ENCODE measurements at regions not wholly inside any gene's neighbourhood (a gene's known extent, or its start where the extent isn't known, plus 50 kb on each side); places are given as distances from the start of the nearest gene placed in this dataset.

DNA sequence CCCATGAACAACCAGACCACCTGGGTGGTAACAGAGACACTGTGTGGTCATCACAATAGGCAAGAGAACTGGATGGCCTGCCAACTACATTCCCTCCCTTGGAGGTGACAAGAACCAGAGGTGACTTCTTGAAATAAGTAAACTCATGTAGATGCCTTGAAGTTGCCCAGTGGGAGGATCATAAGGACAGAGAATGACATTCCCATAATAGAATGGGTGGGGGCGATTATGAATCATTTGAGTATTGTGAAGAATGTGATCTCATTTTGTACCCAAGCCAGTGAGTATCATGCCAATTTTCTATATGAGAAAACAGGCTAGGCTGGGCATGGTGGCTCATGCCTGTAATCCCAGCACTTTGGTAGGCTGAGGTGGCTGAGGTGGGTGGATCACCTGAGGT lies 211.4 kb upstream of the GYPC start:
- H3K27me3 ChIP-seq (ENCODE audit: control insufficient read depth, insufficient read depth, low read length): no peaks in the 10 kb centered on the region
- H3K9me3 ChIP-seq (ENCODE audit: control insufficient read depth, insufficient read depth, low read length): peaks cover 11% of the 10 kb centered on the region; the same call in 1 of the 2 replicates
- H3K79me1 ChIP-seq (ENCODE audit: low read depth in 1 of 2, low read length in 2 of 2): no peaks in the 10 kb centered on the region
- dilution Hi-C loops (cut with HindIII; ENCODE audit: low sequenced_read_pairs, unreplicated experiment) (no loop called here), intact Hi-C loops (cut with micrococcal nuclease) (no loop called here), in situ Hi-C loops (cut with MboI; ENCODE audit: low sequenced_read_pairs) (no loop called here)
- H4K91ac ChIP-seq (ENCODE audit: insufficient read depth, low read depth, low read length): no peak overlapping the region
- ChIA-PET CTCF (no interaction called here), POLR2A (ENCODE audit: unreplicated experiment) (no interaction called here)
- no peak overlapping the region for H2AK5ac ChIP-seq (ENCODE audit: low read depth, low read length)
- no peak for TF ChIP-seq CHD1 (IDR thresholded peaks at IDR 0.05; ENCODE audit: low read depth, low read length)
- no peak for TF ChIP-seq USF2 (IDR thresholded peaks at IDR 0.05; ENCODE audit: low read depth, low read length)
- TF ChIP-seq, protein P1, sequence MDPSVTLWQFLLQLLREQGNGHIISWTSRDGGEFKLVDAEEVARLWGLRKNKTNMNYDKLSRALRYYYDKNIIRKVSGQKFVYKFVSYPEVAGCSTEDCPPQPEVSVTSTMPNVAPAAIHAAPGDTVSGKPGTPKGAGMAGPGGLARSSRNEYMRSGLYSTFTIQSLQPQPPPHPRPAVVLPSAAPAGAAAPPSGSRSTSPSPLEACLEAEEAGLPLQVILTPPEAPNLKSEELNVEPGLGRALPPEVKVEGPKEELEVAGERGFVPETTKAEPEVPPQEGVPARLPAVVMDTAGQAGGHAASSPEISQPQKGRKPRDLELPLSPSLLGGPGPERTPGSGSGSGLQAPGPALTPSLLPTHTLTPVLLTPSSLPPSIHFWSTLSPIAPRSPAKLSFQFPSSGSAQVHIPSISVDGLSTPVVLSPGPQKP (IDR thresholded peaks at IDR 0.05; ENCODE audit: borderline replicate concordance, low read depth, low read length): no peak
- TF ChIP-seq RCOR1 (IDR thresholded peaks at IDR 0.05; ENCODE audit: insufficient replicate concordance, low read length): no peak
- ATAC-seq (ENCODE audit: low read depth) (no peak), DNase-seq (no peak)
- no peak overlapping the region for H3K27ac ChIP-seq (ENCODE audit: insufficient read depth, low read length)
- H3K9me1 ChIP-seq (ENCODE audit: insufficient read depth, low read length): no peaks in the 10 kb centered on the region
- no peaks in the 10 kb centered on the region for H3K36me3 ChIP-seq (ENCODE audit: control insufficient read depth, insufficient read depth, low read length)
- no peak overlapping the region for H3K14ac ChIP-seq (replicated peaks; ENCODE audit: low read depth, low read length)
- no CpG with 5 or more reads among the region's 1 CpG for WGBS, 2 experiments (ENCODE audit: extremely low coverage in 2 of 2, insufficient read length in 1 of 2)
- no peaks in the 10 kb centered on the region for H4K20me1 ChIP-seq (ENCODE audit: insufficient read depth, low read length)
- H2BK5ac ChIP-seq (ENCODE audit: low read depth, low read length, poor library complexity, severe bottlenecking): no peak overlapping the region
- no peak overlapping the region for H3K23ac ChIP-seq (ENCODE audit: low read depth, low read length)
- no peak overlapping the region for H3K4ac ChIP-seq (ENCODE audit: low read depth, low read length)
- no peak overlapping the region for H2BK15ac ChIP-seq (ENCODE audit: low read depth, low read length)
- no peak overlapping the region for H2BK120ac ChIP-seq (ENCODE audit: low read depth, low read length)
- H3K4me3 ChIP-seq (ENCODE audit: insufficient read depth, low read depth, low read length): no peak overlapping the region
- H3K18ac ChIP-seq (ENCODE audit: low read depth, low read length): no peak overlapping the region
- no peak overlapping the region for H3K4me2 ChIP-seq (ENCODE audit: low read depth, low read length)
- H2AK9ac ChIP-seq (replicated peaks; ENCODE audit: low read depth, low read length, poor library complexity): no peak overlapping the region
- no peak overlapping the region for H4K8ac ChIP-seq (ENCODE audit: low read depth in 2 of 2, low read length in 2 of 2)
- BruUV-seq (replicated peaks): no TSS peak
- no peaks in the 10 kb centered on the region for H3K4me1 ChIP-seq (ENCODE audit: control insufficient read depth, insufficient read depth, low read length)
- H4K5ac ChIP-seq (ENCODE audit: low read depth, low read length): no peak overlapping the region
- H3K9ac ChIP-seq (ENCODE audit: low read depth, low read length): no peak overlapping the region
- H2AFZ ChIP-seq (replicated peaks; ENCODE audit: low read length, poor library complexity): no peak overlapping the region
- no peak overlapping the region for H2BK20ac ChIP-seq (ENCODE audit: low read depth, low read length)
- H3K56ac ChIP-seq (ENCODE audit: extremely low read depth, insufficient read depth, low read length): no peak overlapping the region

Measured in IMR-90 (cell line).